ENCODE measurements at regions not wholly inside any gene's neighbourhood (a gene's known extent, or its start where the extent isn't known, plus 50 kb on each side); places are given as distances from the start of the nearest gene placed in this dataset.

DNA sequence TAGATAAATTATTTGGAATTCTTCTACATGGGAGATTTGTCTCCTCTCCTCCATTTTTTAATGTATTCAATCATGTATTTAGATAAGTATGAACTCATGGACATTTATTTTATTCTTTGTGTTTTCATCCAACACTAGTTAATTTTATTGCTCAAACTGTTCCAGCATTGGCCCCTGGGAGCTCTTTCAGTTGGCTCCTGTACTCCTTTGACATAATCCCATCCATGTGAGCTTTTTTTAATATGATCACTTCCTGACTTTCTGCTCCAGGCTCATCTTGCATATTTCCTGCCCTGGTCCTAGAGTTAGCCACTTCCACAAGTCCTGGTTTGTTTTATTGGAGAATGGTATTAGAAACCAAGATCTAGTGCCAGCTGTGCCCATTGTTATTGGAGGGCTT lies 419.0 kb upstream of the CDH11 start:
- TF ChIP-seq, protein P1, sequence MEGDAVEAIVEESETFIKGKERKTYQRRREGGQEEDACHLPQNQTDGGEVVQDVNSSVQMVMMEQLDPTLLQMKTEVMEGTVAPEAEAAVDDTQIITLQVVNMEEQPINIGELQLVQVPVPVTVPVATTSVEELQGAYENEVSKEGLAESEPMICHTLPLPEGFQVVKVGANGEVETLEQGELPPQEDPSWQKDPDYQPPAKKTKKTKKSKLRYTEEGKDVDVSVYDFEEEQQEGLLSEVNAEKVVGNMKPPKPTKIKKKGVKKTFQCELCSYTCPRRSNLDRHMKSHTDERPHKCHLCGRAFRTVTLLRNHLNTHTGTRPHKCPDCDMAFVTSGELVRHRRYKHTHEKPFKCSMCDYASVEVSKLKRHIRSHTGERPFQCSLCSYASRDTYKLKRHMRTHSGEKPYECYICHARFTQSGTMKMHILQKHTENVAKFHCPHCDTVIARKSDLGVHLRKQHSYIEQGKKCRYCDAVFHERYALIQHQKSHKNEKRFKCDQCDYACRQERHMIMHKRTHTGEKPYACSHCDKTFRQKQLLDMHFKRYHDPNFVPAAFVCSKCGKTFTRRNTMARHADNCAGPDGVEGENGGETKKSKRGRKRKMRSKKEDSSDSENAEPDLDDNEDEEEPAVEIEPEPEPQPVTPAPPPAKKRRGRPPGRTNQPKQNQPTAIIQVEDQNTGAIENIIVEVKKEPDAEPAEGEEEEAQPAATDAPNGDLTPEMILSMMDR (CRISPR knock-in tag; IDR thresholded peaks at IDR 0.05), result no peak
- TF ChIP-seq ESRRA (CRISPR knock-in tag; IDR thresholded peaks at IDR 0.05; ENCODE audit: low read depth), result no peak
- TF ChIP-seq MYC (CRISPR knock-in tag; IDR thresholded peaks at IDR 0.05; ENCODE audit: borderline replicate concordance), result no peak
- no peak for TF ChIP-seq ZNF432 (CRISPR knock-in tag; IDR thresholded peaks at IDR 0.05; ENCODE audit: borderline replicate concordance)
- no peak for TF ChIP-seq HOXA9 (CRISPR knock-in tag; IDR thresholded peaks at IDR 0.05; ENCODE audit: borderline replicate concordance)
- TF ChIP-seq, protein P2, sequence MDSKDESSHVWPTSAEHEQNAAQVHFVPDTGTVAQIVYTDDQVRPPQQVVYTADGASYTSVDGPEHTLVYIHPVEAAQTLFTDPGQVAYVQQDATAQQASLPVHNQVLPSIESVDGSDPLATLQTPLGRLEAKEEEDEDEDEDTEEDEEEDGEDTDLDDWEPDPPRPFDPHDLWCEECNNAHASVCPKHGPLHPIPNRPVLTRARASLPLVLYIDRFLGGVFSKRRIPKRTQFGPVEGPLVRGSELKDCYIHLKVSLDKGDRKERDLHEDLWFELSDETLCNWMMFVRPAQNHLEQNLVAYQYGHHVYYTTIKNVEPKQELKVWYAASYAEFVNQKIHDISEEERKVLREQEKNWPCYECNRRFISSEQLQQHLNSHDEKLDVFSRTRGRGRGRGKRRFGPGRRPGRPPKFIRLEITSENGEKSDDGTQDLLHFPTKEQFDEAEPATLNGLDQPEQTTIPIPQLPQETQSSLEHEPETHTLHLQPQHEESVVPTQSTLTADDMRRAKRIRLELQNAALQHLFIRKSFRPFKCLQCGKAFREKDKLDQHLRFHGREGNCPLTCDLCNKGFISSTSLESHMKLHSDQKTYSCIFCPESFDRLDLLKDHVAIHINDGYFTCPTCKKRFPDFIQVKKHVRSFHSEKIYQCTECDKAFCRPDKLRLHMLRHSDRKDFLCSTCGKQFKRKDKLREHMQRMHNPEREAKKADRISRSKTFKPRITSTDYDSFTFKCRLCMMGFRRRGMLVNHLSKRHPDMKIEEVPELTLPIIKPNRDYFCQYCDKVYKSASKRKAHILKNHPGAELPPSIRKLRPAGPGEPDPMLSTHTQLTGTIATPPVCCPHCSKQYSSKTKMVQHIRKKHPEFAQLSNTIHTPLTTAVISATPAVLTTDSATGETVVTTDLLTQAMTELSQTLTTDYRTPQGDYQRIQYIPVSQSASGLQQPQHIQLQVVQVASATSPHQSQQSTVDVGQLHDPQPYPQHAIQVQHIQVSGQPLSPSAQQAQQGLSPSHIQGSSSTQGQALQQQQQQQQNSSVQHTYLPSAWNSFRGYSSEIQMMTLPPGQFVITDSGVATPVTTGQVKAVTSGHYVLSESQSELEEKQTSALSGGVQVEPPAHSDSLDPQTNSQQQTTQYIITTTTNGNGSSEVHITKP (CRISPR knock-in tag; IDR thresholded peaks at IDR 0.05; ENCODE audit: low read depth), result no peak
- TF ChIP-seq, protein P3, sequence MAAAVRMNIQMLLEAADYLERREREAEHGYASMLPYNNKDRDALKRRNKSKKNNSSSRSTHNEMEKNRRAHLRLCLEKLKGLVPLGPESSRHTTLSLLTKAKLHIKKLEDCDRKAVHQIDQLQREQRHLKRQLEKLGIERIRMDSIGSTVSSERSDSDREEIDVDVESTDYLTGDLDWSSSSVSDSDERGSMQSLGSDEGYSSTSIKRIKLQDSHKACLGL (CRISPR knock-in tag; IDR thresholded peaks at IDR 0.05), result no peak
- TF ChIP-seq, protein P4, sequence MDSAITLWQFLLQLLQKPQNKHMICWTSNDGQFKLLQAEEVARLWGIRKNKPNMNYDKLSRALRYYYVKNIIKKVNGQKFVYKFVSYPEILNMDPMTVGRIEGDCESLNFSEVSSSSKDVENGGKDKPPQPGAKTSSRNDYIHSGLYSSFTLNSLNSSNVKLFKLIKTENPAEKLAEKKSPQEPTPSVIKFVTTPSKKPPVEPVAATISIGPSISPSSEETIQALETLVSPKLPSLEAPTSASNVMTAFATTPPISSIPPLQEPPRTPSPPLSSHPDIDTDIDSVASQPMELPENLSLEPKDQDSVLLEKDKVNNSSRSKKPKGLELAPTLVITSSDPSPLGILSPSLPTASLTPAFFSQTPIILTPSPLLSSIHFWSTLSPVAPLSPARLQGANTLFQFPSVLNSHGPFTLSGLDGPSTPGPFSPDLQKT (CRISPR knock-in tag; IDR thresholded peaks at IDR 0.05; ENCODE audit: borderline replicate concordance), result no peak
- no peak for TF ChIP-seq CEBPB (IDR thresholded peaks at IDR 0.05; ENCODE audit: borderline replicate concordance, low read depth, low read length)
- TF ChIP-seq ZNF317 (CRISPR knock-in tag; IDR thresholded peaks at IDR 0.05), result no peak
- TF ChIP-seq SP1 (IDR thresholded peaks at IDR 0.05), result no peak
- TF ChIP-seq SP1 (CRISPR knock-in tag; IDR thresholded peaks at IDR 0.05), result no peak
- TF ChIP-seq ZNF12 (CRISPR knock-in tag; IDR thresholded peaks at IDR 0.05), result no peak
- no peak for TF ChIP-seq TP53 (CRISPR knock-in tag; conservative IDR thresholded peaks at IDR 0.05)
- TF ChIP-seq CBFB (CRISPR knock-in tag; IDR thresholded peaks at IDR 0.05), result no peak
